HG03439 (cell line): ENCODE measurements at regions not wholly inside any gene's neighbourhood (a gene's known extent, or its start where the extent isn't known, plus 50 kb on each side); places are given as distances from the start of the nearest gene placed in this dataset.

ENCODE experiments used
- ATAC-seq: cut with Tn5 transposase; IDR thresholded peaks from one replicate; pipeline ENCODE4 v1.9.1; 2021; ENCODE audit warnings: mild to moderate bottlenecking, moderate library complexity; ENCODE audit not compliant: unreplicated experiment

GRCh38 chr9:94159069-94159939, 75.0 kb downstream of the PTPDC1 start:
- ATAC-seq, result no peak

- no peak for ATAC-seq
Measured at GRCh38 chr9:94160594-94161501, 76.6 kb downstream of the PTPDC1 start.

- no peak for ATAC-seq
Measured at GRCh38 chr9:94161673-94162072, 77.4 kb downstream of the PTPDC1 start.

- ATAC-seq, result no peak
Measured at GRCh38 chr9:94164806-94165549, 80.7 kb downstream of the PTPDC1 start.

- ATAC-seq, result peak; percentile 90
Measured at GRCh38 chr9:94165592-94166235, 81.5 kb downstream of the PTPDC1 start.

GRCh38 chr9:94166236-94166975, 82.1 kb downstream of the PTPDC1 start:
- ATAC-seq, result peak; percentile 60

GRCh38 chr9:94166976-94167346, 82.7 kb downstream of the PTPDC1 start:
- no peak for ATAC-seq

- no peak for ATAC-seq
Measured at GRCh38 chr9:94167376-94167890, 83.2 kb downstream of the PTPDC1 start.

- ATAC-seq, result no peak
Measured at GRCh38 chr9:94168203-94169000, 84.1 kb downstream of the PTPDC1 start.

GRCh38 chr9:94169968-94170367, 85.7 kb downstream of the PTPDC1 start:
- ATAC-seq, result no peak

- no peak for ATAC-seq
Measured at GRCh38 chr9:94173632-94174031, 85.5 kb upstream of the ZNF169 start.

- ATAC-seq, result no peak
Measured at GRCh38 chr9:94174164-94174563, 84.9 kb upstream of the ZNF169 start.

- ATAC-seq, result no peak
Measured at GRCh38 chr9:94175669-94176068, 83.4 kb upstream of the ZNF169 start.

- no peak for ATAC-seq
Measured at GRCh38 chr9:94176608-94177007, 82.5 kb upstream of the ZNF169 start.

GRCh38 chr9:94178927-94179326, 80.2 kb upstream of the ZNF169 start:
- ATAC-seq, result peak; percentile 55

- ATAC-seq, result no peak
Measured at GRCh38 chr9:94181408-94182181, 77.5 kb upstream of the ZNF169 start.

- no peak for ATAC-seq
Measured at GRCh38 chr9:94182532-94182931, 76.6 kb upstream of the ZNF169 start.
